ENCODE measurements at regions not wholly inside any gene's neighbourhood (a gene's known extent, or its start where the extent isn't known, plus 50 kb on each side); places are given as distances from the start of the nearest gene placed in this dataset.
"Not testable (repeated sequence)": the region's sequence is repeated elsewhere in the genome, so short reads cannot be mapped to it uniquely, and the experiment has no call there.

- TF ChIP-seq CTCF (conservative IDR thresholded peaks at IDR 0.05; ENCODE audit: low read length); EZH2phosphoT487 (IDR thresholded peaks at IDR 0.05; ENCODE audit: borderline replicate concordance): not testable (repeated sequence)
These were observed 51.3 kb upstream of the RABL2A start for GRCh38 chr2:113575721-113576120.
